ENCODE measurements at regions not wholly inside any gene's neighbourhood (a gene's known extent, or its start where the extent isn't known, plus 50 kb on each side); places are given as distances from the start of the nearest gene placed in this dataset.

DNA sequence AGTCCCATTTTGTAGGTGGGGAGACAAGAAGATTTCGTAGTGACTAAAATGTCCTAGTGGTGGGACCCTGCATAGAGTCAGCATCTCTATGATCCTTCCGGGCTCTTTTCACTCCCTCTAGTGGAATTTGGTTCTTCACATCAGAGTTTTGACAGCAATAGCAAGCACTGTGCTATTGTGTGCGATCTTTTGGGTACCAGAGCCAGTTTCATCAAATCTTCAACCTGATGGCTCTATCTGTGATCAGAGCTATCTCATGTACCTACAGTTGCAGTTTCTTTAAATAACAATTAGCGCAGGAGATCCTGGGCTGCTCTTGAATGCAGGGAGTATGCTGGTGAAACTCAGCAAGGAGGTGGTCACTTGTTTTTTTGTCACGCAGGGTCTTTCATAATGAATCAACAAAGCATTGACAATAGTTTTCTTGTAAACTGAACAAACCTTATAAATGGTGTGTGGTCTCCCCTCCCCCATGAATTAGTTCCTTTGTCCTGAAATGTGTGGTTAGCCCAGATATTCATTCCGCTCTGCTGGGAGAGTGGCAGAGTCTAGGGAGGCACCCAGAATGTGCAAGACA lies 257.2 kb upstream of the SOX2 start:
- Histone ChIP-seq H3K27me3 (ENCODE audit: insufficient read depth, low read depth, low read length) (no peaks in the 10 kb centered on the region), H3K9me2 (ENCODE audit: insufficient read depth, low read length) (no peaks in the 10 kb centered on the region), H3K9ac (ENCODE audit: low read length) (no peak overlapping the region), H2AFZ (ENCODE audit: low read depth, low read length) (no peak overlapping the region), H3K4me3 (ENCODE audit: low read length) (no peak overlapping the region), H3K27ac (ENCODE audit: low read length) (no peak overlapping the region), H3K79me2 (replicated peaks; ENCODE audit: insufficient read depth, low read length) (peaks cover 4% of the 10 kb centered on the region), H3F3A (ENCODE audit: insufficient read depth, low read length, poor library complexity, severe bottlenecking) (no peaks in the 10 kb centered on the region), H3K4me2 (ENCODE audit: low read length) (no peak overlapping the region), H3K9me3 (ENCODE audit: low read length) (no peaks in the 10 kb centered on the region), H3K36me3 (ENCODE audit: insufficient read depth, low read length) (no peaks in the 10 kb centered on the region), H4K20me1 (ENCODE audit: insufficient read depth) (no peaks in the 10 kb centered on the region)
- TF ChIP-seq POLR2AphosphoS5 (IDR thresholded peaks at IDR 0.05) (no peak), EP300 (conservative IDR thresholded peaks at IDR 0.05; ENCODE audit: poor library complexity, severe bottlenecking) (no peak), MXI1 (conservative IDR thresholded peaks at IDR 0.05; ENCODE audit: poor library complexity, severe bottlenecking) (no peak), TAF1 (IDR thresholded peaks at IDR 0.05; ENCODE audit: low read depth) (no peak), RAD21 (conservative IDR thresholded peaks at IDR 0.05) (no peak), SMC3 (conservative IDR thresholded peaks at IDR 0.05; ENCODE audit: poor library complexity) (no peak), EZH2 (IDR thresholded peaks at IDR 0.05; ENCODE audit: borderline replicate concordance, insufficient read depth, low read length, poor library complexity, severe bottlenecking) (no peak)
- TF ChIP-seq, protein P1, sequence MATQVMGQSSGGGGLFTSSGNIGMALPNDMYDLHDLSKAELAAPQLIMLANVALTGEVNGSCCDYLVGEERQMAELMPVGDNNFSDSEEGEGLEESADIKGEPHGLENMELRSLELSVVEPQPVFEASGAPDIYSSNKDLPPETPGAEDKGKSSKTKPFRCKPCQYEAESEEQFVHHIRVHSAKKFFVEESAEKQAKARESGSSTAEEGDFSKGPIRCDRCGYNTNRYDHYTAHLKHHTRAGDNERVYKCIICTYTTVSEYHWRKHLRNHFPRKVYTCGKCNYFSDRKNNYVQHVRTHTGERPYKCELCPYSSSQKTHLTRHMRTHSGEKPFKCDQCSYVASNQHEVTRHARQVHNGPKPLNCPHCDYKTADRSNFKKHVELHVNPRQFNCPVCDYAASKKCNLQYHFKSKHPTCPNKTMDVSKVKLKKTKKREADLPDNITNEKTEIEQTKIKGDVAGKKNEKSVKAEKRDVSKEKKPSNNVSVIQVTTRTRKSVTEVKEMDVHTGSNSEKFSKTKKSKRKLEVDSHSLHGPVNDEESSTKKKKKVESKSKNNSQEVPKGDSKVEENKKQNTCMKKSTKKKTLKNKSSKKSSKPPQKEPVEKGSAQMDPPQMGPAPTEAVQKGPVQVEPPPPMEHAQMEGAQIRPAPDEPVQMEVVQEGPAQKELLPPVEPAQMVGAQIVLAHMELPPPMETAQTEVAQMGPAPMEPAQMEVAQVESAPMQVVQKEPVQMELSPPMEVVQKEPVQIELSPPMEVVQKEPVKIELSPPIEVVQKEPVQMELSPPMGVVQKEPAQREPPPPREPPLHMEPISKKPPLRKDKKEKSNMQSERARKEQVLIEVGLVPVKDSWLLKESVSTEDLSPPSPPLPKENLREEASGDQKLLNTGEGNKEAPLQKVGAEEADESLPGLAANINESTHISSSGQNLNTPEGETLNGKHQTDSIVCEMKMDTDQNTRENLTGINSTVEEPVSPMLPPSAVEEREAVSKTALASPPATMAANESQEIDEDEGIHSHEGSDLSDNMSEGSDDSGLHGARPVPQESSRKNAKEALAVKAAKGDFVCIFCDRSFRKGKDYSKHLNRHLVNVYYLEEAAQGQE (IDR thresholded peaks at IDR 0.05; ENCODE audit: borderline replicate concordance), result no peak
- TF ChIP-seq, protein P2, sequence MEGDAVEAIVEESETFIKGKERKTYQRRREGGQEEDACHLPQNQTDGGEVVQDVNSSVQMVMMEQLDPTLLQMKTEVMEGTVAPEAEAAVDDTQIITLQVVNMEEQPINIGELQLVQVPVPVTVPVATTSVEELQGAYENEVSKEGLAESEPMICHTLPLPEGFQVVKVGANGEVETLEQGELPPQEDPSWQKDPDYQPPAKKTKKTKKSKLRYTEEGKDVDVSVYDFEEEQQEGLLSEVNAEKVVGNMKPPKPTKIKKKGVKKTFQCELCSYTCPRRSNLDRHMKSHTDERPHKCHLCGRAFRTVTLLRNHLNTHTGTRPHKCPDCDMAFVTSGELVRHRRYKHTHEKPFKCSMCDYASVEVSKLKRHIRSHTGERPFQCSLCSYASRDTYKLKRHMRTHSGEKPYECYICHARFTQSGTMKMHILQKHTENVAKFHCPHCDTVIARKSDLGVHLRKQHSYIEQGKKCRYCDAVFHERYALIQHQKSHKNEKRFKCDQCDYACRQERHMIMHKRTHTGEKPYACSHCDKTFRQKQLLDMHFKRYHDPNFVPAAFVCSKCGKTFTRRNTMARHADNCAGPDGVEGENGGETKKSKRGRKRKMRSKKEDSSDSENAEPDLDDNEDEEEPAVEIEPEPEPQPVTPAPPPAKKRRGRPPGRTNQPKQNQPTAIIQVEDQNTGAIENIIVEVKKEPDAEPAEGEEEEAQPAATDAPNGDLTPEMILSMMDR (IDR thresholded peaks at IDR 0.05; ENCODE audit: poor library complexity, severe bottlenecking), result no peak

DNA sequence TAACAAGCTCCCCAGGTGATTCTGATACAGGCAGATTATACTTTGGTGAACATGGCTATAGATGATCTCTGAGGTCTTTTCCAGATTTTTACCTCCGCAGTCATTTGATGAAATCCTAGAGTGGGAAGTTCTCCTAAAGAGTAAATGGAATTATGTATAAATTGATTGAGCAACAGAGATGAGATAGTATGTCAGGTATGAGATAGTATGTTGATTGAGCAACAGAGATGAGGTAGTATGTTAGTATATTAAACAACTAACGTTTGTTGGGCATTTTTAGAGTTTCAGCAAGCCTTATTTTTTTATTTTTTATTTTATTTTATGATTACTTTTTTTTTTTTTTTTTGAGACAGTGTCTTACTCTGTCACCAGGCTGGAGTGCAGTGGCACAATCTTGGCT lies 265.0 kb upstream of the SOX2 start:
- Histone ChIP-seq H2AFZ (ENCODE audit: low read depth, low read length) (no peak overlapping the region), H3K36me3 (ENCODE audit: insufficient read depth, low read length) (no peaks in the 10 kb centered on the region), H3K79me2 (replicated peaks; ENCODE audit: insufficient read depth, low read length) (peaks cover 4% of the 10 kb centered on the region), H3K4me2 (ENCODE audit: low read length) (no peak overlapping the region), H3K9ac (ENCODE audit: low read length) (no peak overlapping the region), H3K27ac (ENCODE audit: low read length) (no peak overlapping the region), H3K9me2 (ENCODE audit: insufficient read depth, low read length) (no peaks in the 10 kb centered on the region), H3K27me3 (ENCODE audit: insufficient read depth, low read depth, low read length) (no peaks in the 10 kb centered on the region), H3K4me3 (ENCODE audit: low read length) (no peak overlapping the region), H4K20me1 (ENCODE audit: insufficient read depth) (no peaks in the 10 kb centered on the region), H3K9me3 (ENCODE audit: low read length) (no peaks in the 10 kb centered on the region), H3F3A (ENCODE audit: insufficient read depth, low read length, poor library complexity, severe bottlenecking) (no peaks in the 10 kb centered on the region)
- no peak for TF ChIP-seq EZH2 (IDR thresholded peaks at IDR 0.05; ENCODE audit: borderline replicate concordance, insufficient read depth, low read length, poor library complexity, severe bottlenecking)
- TF ChIP-seq MXI1 (conservative IDR thresholded peaks at IDR 0.05; ENCODE audit: poor library complexity, severe bottlenecking), result no peak
- no peak for TF ChIP-seq POLR2AphosphoS5 (IDR thresholded peaks at IDR 0.05)
- no peak for TF ChIP-seq RAD21 (conservative IDR thresholded peaks at IDR 0.05)
- TF ChIP-seq EP300 (conservative IDR thresholded peaks at IDR 0.05; ENCODE audit: poor library complexity, severe bottlenecking), result no peak
- TF ChIP-seq, protein P1 (IDR thresholded peaks at IDR 0.05; ENCODE audit: borderline replicate concordance), result no peak
- TF ChIP-seq, protein P2 (IDR thresholded peaks at IDR 0.05; ENCODE audit: poor library complexity, severe bottlenecking), result no peak
- TF ChIP-seq TAF1 (IDR thresholded peaks at IDR 0.05; ENCODE audit: low read depth), result no peak

All from neural cell (in vitro differentiated cells).